IMR-90 (cell line): ENCODE measurements at regions not wholly inside any gene's neighbourhood (a gene's known extent, or its start where the extent isn't known, plus 50 kb on each side); places are given as distances from the start of the nearest gene placed in this dataset.

ENCODE experiments used
- BHLHE40 ChIP-seq: fragments of 150-350 bp; IDR thresholded peaks from 2 replicates; pipeline ENCODE4 v1.6.1; 2016; ENCODE audit warnings: mild to moderate bottlenecking, low read depth, low read length
- CEBPB ChIP-seq: IDR thresholded peaks from 2 replicates; pipeline ENCODE4 v1.6.1; 2012; ENCODE audit warnings: low read depth, low read length, improper control_type of control experiment
- CHD1 ChIP-seq: IDR thresholded peaks from 2 replicates; pipeline ENCODE4 v1.6.1; 2012; ENCODE audit warnings: low read depth, low read length, improper control_type of control experiment
- CTCF ChIP-seq: conservative IDR thresholded peaks from 2 replicates; pipeline ENCODE4 v1.5.1; 2012; ENCODE audit warnings: mild to moderate bottlenecking, low read depth, low read length, improper control_type of control experiment
- ELK1 ChIP-seq: fragments of 150-350 bp; IDR thresholded peaks from 2 replicates; pipeline ENCODE4 v1.6.1; 2016; ENCODE audit warnings: low read depth, mild to moderate bottlenecking, low read length, moderate library complexity, borderline replicate concordance
- FOS ChIP-seq: fragments of 150-350 bp; IDR thresholded peaks from 2 replicates; pipeline ENCODE4 v1.6.1; 2016; ENCODE audit warnings: low read depth, low read length
- MAFK ChIP-seq: IDR thresholded peaks from 2 replicates; pipeline ENCODE4 v1.6.1; 2012; ENCODE audit warnings: low read depth, low read length, improper control_type of control experiment
- MAZ ChIP-seq: IDR thresholded peaks from 2 replicates; pipeline ENCODE4 v1.6.1; 2012; ENCODE audit warnings: low read depth, mild to moderate bottlenecking, low read length, improper control_type of control experiment, moderate library complexity, borderline replicate concordance
- MXI1 ChIP-seq: IDR thresholded peaks from 2 replicates; pipeline ENCODE4 v1.6.1; 2012; ENCODE audit warnings: low read depth, mild to moderate bottlenecking, low read length, moderate library complexity, borderline replicate concordance
- POLR2A ChIP-seq: IDR thresholded peaks from 2 replicates; pipeline ENCODE4 v1.6.1; 2012; ENCODE audit warnings: mild to moderate bottlenecking, low read depth, low read length
- RAD21 ChIP-seq: IDR thresholded peaks from 2 replicates; pipeline ENCODE4 v1.6.1; 2012; ENCODE audit warnings: low read length, improper control_type of control experiment
- RCOR1 ChIP-seq: IDR thresholded peaks from 2 replicates; pipeline ENCODE4 v1.6.1; 2012; ENCODE audit warnings: mild to moderate bottlenecking, low read length, improper control_type of control experiment; ENCODE audit not compliant: insufficient replicate concordance
- RFX5 ChIP-seq: IDR thresholded peaks from 2 replicates; pipeline ENCODE4 v1.8.0; 2012; ENCODE audit warnings: low read depth, mild to moderate bottlenecking, low read length, moderate library complexity
- SMC3 ChIP-seq: fragments of 150-350 bp; IDR thresholded peaks from 2 replicates; pipeline ENCODE4 v1.6.1; 2016; ENCODE audit warnings: low read depth, mild to moderate bottlenecking, antibody characterized with exemption, low read length, moderate library complexity

- TF ChIP-seq RAD21 (no peak), ELK1 (no peak), POLR2A (no peak), MXI1 (no peak), CTCF (no peak), MAFK (no peak), FOS (no peak), CEBPB (no peak), MAZ (no peak), RCOR1 (no peak), BHLHE40 (no peak), SMC3 (no peak), CHD1 (no peak), RFX5 (no peak)
These were observed 115.1 kb upstream of the SOX4 start for GRCh38 chr6:21478411-21478810.
